ENCODE measurements at regions not wholly inside any gene's neighbourhood (a gene's known extent, or its start where the extent isn't known, plus 50 kb on each side); places are given as distances from the start of the nearest gene placed in this dataset.
"Not testable (repeated sequence)": the region's sequence is repeated elsewhere in the genome, so short reads cannot be mapped to it uniquely, and the experiment has no call there.

DNA sequence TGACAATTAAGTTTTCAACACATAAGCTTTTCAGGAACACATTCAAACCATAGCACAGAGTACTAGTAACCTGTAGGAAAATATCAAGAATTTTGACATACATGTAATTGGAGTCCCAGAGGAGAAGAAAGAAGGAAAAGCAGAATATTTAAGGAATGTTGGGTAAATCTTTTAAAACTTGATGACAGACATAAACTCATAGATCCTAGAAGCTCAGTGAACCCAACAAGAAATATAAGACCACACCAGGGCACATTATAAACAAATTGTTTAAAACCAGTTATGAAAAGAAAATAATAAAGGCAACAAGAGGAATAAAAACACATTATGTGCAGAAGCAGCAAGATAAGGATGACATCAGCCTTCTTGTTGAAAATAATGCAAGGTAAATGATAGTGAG lies 151.5 kb upstream of the ATXN1 start:
- FAIRE-seq (no peak), DNase-seq (ENCODE audit: insufficient read length, low spot score) (no peak)

DNA sequence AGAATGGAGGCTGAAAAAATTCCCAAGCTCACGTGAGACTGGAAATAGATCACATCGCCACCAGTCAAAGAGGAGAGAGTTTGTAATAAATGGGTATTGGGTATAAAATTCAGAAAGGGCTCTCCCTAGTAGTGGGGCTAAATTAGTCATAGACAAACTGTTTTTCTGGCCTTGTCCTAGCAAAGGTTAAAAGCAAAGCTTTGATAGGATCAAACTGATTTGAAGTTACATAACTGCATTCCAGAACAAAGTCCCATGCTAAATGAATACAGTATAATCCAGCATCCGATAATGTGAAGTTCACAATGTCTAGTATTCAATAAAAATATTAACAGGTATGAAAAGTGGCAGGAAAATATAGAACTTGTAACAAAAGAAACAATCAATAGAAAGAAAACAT lies 149.8 kb upstream of the ATXN1 start:
- FAIRE-seq (no peak), DNase-seq (ENCODE audit: insufficient read length, low spot score) (no peak)

DNA sequence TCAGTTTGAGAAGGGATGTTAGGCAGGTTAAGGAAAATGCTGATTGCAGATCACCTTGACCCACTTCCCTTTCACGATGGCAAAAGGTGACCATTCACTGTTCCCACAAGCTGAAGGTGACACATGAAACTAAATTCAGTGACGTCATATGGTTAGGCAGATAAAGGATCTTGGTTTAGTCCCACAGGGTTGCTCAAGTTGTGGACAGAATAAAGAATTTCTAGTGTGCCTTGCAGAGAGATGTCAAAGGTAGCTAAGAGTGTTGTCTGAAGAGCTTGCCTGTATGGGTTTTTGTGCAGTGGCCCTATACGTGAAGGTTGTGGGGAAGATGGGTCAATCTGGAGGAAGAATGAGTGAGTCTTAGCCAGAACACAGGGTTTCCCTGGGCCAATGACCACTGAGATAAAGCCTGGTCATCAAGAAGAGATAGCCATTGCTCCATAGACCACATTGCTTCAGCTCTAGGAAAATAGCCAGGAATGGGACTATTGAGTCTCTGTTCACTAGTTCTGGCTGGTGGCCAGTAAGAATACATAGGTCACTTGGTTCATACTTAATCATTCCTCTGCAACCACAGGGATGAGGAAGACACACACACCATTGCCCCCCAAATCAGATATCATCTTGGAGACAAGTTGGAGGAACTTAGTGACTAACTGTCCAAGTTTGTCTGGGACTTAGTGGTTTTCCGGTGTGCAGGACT lies 148.5 kb upstream of the ATXN1 start:
- DNase-seq (ENCODE audit: insufficient read length, low spot score) (no peak), FAIRE-seq (no peak)

DNA sequence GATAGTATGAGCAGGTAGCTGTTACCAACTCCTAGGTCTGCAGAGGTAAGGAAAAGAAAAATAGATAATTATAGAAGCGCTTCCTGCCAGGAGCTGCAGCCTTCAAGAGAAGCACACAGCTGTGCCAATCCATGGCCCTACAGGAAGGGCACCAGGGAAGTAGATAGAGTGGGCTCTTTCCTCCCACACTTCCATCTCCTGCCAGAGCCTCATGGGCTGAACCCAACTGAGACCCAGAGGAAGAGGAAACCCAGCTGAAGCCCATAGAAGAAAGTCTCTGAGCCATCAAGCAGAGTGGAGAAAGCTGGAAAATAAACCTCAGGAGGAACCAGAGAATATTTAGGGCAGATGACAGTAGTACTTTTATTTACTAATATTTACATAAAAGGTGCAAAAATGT lies 146.7 kb upstream of the ATXN1 start:
- DNase-seq (ENCODE audit: insufficient read length, low spot score) (no peak), FAIRE-seq (no peak)

DNA sequence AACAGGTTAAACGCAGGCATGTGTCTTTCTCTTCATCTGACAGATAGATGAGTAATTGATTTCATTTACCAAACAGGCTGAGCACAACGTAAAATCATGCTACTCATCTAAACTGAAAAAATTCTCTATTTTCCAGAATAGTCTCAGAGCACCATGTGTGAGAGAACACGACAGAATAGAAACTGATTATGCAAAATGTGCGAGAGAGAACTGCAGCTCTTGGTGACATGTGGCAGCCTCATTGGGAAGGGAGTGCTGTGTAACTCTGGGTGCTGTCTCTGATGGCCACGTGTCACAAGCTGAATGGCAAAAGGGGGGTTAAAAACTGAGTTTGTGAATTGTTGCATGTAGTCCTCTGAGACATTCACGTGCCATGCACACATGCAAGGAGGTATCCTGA lies 143.7 kb upstream of the ATXN1 start:
- DNase-seq (ENCODE audit: insufficient read length, low spot score) (no peak), FAIRE-seq (no peak)

DNA sequence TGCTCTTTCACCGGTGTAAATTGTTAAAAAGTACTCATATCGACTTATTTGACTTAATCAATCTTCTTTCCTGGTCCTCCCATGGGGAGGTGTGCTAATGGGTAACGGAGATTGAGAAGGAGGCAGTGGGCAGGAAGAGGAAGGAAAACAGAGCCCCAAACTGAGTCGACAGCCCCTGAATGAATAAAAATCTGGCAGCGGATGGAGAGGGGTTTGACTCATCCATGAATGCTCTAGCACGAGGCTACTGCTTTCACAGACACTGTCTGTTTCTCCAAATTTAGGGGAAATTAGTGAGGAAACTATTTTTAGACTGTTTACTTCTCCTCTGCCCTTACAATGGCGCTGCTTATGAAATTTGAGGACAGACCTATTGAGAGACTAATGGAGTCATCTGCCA lies 142.2 kb upstream of the ATXN1 start:
- no peak for DNase-seq (ENCODE audit: insufficient read length, low spot score)

DNA sequence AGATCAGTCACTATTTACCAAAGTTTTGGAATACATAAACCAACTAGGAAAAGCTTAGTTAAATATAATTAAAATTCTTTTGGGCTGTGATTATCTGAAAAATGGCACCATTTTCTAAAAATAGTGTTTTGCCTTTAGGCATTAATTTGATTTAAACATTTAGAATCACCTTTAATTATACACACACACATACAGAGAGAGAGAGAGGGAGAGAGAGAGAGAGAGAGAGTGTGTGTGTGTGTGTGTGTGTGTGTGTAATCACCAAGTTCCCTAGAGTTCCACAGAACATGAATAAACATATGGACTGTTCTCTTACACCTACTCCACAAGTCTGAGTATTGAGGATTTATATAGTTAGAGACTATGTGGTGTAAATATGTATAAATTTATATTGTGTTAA lies 141.2 kb upstream of the ATXN1 start:
- DNase-seq (ENCODE audit: insufficient read length, low spot score) (no peak), FAIRE-seq (no peak)

More for the DNA sequence above, 142.2 kb upstream of the ATXN1 start:
- no peak for FAIRE-seq

DNA sequence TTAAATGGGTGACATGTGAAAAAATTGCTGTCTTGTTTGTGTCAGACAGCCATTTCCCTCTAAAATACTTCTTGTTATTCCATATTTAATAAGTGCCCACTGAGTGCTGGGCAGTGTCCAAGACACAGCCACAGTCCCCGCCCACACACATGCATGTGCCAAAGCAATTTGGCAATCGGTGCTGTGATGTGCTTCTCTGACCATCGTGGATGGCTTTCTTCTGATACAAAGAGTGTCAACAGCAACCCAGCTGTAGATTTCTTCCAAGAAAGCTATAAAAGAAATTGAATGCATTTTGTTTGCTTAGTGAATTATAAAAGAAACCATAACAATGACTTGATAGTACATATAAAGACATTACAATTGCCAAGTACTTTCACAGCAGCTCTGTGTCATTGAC lies 140.5 kb upstream of the ATXN1 start:
- FAIRE-seq (no peak), DNase-seq (ENCODE audit: insufficient read length, low spot score) (no peak)

DNA sequence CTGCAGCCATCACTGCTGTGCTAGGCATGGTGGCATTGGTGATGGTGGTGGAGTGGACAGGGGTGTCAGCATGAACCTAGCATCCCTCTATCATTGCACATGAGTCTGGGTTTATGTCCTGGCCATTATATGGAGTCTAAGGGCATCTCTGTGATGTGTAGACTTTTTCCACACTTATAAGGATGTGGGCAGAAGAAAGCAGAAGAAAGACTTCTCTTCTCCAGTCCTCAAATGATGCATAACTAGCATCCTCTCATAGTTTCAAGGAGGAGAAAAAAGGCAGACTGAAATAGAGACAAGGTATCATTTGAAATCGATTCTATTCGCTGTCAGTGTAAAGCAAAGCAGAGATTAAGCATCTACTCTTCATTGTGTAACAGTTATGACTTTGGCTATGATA lies 140.0 kb upstream of the ATXN1 start:
- FAIRE-seq: no peak
- DNase-seq (ENCODE audit: insufficient read length, low spot score): no peak

DNA sequence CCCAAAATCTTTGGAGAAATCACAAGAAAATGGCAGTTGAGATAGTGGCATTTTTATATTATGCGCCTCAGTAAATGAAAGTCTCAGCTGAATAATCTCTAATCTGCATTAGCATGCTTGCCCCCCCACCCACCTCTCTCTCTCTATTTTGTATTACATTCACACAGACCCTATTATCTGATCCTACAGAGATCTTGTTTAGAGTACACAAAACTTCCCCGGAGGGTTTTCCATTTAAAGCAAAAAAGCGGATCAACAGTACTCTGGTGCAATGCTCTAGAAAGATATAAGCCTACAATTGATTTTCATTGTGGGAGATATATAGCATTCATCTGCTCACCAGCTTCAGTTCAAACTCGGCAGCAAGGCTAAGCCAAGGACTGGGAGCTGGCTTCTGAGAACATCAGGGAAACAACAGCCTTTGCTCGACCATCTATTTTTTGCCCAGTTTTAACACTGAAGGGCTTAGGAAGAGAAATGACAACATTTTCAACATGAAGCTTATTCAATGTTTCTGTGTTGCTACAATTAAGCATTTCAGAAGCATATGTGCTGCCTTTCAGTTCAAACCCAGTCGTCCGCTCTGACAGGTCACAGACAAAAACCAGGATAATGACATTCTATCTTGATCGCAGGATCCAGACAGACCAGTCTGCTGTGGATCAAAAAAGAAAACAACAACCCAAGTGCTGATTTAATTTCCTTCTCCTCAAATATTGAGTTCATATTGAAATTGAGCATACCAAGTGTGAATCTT lies 137.6 kb upstream of the ATXN1 start:
- no peak for FAIRE-seq
- DNase-seq (ENCODE audit: insufficient read length, low spot score): no peak

DNA sequence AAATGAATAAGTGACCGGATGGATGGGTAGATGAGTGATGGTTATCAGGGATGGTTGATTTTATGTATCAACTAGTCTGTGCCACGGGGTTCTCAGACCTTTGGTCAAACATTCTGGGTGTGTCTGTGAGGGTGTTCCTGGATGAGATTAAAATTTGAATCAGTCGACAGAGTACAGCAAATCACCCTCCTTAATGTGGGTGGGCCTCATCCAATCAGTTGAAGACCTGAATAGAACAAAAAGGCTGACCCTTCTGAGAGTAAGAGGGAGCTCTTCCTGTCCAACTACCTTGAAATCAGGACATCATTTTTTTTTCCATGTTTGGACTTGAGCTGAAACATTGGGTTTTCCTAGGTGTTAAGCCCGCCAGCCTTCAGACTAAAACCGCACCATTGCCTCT lies 136.4 kb upstream of the ATXN1 start:
- DNase-seq (ENCODE audit: insufficient read length, low spot score) (no peak), FAIRE-seq (no peak)

DNA sequence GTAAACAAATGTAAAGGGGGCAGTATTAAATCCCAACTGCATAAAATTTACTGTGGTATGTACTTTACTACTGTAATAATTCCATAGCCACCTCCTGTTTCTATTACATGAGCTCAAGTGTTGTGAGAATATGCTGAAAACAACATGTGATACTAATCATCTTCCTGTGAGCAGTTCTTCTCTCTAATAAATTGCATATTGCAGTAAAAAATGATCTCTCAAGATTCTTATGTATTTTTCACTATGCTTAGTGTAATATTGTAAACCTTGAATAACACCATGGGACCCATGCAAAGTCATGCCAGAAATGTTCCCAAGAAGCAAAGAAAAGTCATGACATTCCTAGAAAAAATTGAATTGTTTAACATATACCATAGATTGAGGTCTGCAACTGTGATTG lies 133.0 kb upstream of the ATXN1 start:
- FAIRE-seq (no peak), DNase-seq (ENCODE audit: insufficient read length, low spot score) (no peak)

DNA sequence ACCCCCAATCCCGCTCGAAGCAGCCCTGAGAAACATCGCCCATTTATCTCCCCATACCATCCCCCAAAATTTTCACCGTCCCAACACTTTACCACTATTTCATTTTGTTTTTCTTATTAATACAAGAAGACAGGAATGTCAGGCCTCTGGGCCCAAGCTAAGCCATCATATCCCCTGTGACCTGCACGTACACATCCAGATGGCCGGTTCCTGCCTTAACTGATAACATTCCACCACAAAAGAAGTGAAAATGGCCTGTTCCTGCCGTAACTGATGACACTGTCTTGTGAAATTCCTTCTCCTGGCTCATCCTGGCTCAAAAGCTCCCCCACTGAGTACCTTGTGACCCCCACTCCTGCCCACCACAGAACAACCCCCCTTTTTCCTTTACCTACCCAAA lies 129.8 kb upstream of the ATXN1 start:
- DNase-seq (ENCODE audit: insufficient read length, low spot score); FAIRE-seq: not testable (repeated sequence)

DNA sequence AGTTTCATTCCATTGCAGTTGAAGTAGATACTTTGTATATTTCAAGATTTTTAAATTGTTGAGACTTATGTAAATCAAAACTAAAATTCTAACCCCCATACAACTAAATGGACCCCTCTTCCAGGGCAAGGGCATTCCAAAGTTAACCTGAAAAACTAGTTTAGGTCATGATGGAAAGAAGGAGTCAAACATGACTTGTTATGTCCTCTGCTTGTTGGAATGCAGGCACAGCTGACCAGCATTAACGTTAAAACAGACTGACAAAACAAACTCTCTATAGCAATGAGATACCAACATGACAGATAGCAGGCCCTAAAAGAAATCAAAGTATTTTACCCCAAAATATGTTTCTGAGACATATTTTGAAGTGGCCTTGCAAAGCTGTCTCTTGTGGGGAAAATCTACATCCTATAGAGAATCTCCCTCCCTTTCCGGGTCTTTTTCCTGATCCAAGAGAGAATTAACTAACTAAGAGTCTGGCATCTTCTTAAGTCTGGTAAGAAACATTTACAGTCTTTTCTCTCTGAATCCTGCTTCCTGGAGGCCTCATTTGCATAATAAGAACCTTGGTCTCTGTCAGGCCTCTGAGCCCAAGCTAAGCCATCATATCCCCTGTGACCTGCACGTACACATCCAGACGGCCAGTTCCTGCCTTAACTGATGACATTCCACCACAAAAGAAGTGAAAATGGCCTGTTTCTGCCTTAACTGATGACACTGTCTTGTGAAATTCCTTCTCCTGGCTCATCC lies 124.3 kb upstream of the ATXN1 start:
- DNase-seq (ENCODE audit: insufficient read length, low spot score) (no peak), FAIRE-seq (no peak)

DNA sequence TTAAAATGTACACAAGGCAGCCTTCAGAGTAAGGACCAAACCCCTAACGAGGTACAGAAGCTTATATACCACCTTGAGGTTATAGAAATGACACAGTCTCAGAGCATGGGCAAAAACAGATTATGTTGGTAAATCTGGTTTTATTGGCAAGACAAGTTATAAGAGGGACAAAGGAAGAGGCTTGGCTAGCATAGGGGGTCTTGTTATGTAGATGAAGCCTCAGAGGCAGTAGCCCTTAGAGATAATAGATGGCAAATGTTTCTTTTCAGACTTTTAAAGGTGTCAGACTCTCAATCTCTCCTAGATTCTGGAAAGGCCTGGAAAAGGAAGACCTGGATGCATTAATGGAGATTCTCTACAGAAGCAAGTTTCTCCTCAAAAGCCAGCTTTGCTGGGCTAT lies 123.3 kb upstream of the ATXN1 start:
- no peak for FAIRE-seq
- no peak for DNase-seq (ENCODE audit: insufficient read length, low spot score)

DNA sequence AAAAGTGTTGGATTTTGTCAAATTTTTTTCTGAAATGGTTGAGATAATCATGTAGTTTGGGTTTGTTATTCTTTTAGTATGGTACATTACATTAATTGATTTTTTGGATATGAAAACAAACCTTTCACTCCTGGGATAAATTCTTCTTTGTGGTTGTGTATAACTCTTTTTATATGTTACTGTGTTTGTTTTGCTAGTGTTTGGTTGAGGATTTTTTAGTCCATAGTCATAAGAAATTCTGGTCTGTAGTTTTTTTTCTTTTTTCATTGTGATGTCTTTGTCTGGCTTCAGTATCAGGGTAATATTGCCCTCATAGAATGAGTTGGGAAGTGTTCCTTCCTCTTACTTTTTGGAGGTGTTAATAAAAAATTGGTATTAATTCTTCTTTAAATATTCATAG lies 122.2 kb upstream of the ATXN1 start:
- FAIRE-seq: no peak
- no peak for DNase-seq (ENCODE audit: insufficient read length, low spot score)

DNA sequence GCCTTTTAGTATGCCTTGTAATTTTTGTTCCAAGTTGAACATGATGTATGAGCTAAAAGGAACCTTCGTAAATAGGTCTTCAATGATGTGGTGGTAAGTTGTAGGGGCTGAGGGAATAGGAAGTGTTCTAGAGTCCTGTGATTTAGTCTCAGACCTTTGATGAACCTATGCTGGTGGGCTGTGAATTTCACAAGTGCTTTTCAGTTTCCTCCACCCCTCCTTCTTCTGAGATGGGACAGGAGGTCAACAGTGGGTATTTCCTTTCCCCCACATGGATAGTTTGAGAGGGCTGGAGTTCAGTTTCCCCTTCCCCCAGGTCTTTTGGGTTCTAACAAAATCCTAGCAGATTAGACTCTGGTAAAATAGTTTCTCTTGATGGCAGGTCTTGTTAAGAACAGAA lies 121.0 kb upstream of the ATXN1 start:
- FAIRE-seq (no peak), DNase-seq (ENCODE audit: insufficient read length, low spot score) (no peak)

DNA sequence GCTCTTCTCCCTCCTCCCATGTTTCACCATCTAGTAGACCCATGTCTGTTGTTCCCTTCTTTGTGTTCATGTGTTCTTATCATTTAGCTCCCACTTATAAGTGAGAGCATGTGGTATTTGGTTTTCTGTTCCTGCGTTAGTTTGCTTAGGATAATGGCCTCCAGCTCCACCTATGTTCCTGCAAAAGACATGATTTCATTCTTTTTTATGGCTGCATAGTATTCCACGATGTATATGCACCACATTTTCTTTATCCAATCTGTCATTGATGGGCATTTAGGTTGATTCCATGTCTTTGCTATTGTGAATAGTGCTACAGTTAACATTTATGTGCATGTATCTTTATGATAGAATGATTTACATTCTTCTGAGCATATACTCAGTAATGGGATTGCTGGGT lies 115.6 kb upstream of the ATXN1 start:
- not testable (repeated sequence) for DNase-seq (ENCODE audit: insufficient read length, low spot score); FAIRE-seq

DNA sequence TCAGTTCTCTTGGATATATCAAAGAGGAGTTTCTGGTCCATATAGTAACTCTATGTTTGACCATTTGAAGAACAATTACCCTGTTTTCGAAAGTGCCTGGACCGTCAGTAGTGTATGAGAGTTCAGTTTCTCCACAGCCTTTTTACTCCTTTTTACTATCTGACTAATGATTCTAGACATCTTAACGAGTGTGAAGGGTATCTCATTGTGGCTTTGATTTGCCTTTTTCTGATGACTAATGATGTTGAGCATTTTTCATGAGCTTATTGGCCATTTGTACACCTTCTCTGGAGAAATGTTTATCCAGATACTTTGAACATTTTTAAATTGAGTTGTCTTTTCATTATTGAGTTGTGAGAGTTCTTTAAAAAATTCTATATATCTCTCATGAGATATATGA lies 114.9 kb upstream of the ATXN1 start:
- DNase-seq (ENCODE audit: insufficient read length, low spot score): no peak
- FAIRE-seq: no peak

DNA sequence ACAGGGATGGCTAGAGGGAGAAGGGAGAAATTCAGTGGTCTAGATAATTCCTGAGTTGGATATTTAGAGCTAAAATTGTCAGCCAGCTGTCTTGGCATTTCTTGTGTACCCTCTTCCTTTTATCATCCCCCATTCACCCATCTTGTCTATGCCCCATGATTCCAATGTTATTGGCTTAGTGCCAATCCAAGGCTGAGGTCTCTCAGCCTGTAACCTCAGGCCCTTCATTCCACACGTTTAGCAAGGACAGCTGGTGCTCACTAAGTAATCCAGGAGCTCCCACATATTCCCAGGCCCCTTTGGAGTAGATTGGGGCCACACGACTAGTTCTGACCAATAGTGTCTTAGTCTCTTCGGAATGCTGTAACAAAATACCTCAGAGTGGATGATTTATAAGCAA lies 112.4 kb upstream of the ATXN1 start:
- no peak for DNase-seq (ENCODE audit: insufficient read length, low spot score)
- FAIRE-seq: no peak

DNA sequence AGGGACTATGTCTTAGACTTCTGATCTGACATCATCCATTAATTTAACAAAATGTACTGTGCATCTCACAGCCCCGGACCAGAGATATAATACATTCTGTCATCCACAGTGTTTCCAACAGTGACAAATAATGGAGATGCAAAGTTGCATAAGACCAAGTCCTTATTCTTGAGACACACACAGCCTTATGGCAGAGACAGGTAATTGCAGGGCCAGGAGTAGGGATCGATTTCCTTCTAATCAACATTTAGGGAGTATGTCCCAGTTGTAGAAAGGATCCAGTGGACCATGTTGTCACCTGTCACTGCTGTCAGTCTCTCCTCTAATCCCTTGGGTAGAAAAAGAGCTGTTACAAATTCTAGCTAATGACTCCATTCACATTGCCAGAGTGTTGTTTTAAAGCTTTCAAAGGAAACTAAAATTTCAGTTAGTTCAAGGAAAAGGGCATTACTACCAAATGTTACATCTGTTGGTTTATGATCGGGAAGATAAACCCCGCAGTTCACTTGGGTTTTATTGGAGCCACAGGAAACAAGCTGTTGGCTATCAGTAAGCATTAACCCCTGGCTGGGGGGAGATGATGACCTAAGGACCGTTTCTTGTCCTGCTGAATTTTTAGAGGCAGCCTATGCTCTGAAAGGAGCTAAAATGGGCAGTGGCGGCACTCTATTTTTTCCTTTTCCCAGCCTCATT lies 111.4 kb upstream of the ATXN1 start:
- FAIRE-seq (peak; percentile 66), DNase-seq (ENCODE audit: insufficient read length, low spot score) (no peak)

All from GM19239 (cell line).